NCI-H1436 treated with DMSO at 0.1 percent for 48 hours (cell line): ENCODE measurements at regions not wholly inside any gene's neighbourhood (a gene's known extent, or its start where the extent isn't known, plus 50 kb on each side); places are given as distances from the start of the nearest gene placed in this dataset.

ENCODE experiments used
- DNase-seq: peaks from one replicate; lab custom pipeline; 2025; lab: John Stamatoyannopoulos, UW

GRCh38 chr22:48476577-48476976, 1351.1 kb downstream of the BRD1 start:
- no peak for DNase-seq

- DNase-seq, result no peak
Observed at GRCh38 chr22:48475661-48476345, 1351.9 kb downstream of the BRD1 start.

- DNase-seq, result no peak
Observed at GRCh38 chr22:48474881-48475280, 1352.8 kb downstream of the BRD1 start.

GRCh38 chr22:48473202-48473601, 1354.5 kb downstream of the BRD1 start:
- DNase-seq, result no peak

GRCh38 chr22:48464246-48464645, 1363.4 kb downstream of the BRD1 start:
- DNase-seq, result no peak

GRCh38 chr22:48459859-48460823, 1367.5 kb downstream of the BRD1 start:
- no peak for DNase-seq

- no peak for DNase-seq
Observed at GRCh38 chr22:48459259-48459658, 1368.4 kb downstream of the BRD1 start.

- no peak for DNase-seq
Observed at GRCh38 chr22:48456449-48456848, 1371.2 kb downstream of the BRD1 start.

- no peak for DNase-seq
Observed at GRCh38 chr22:48453751-48454485, 1373.8 kb downstream of the BRD1 start.

GRCh38 chr22:48453171-48453570, 1374.5 kb downstream of the BRD1 start:
- no peak for DNase-seq

- no peak for DNase-seq
Observed at GRCh38 chr22:48452766-48453165, 1374.9 kb downstream of the BRD1 start.

- DNase-seq, result no peak
Observed at GRCh38 chr22:48451891-48452290, 1375.8 kb downstream of the BRD1 start.

GRCh38 chr22:48450188-48450825, 1377.4 kb downstream of the BRD1 start:
- no peak for DNase-seq

GRCh38 chr22:48449466-48450187, 1378.0 kb downstream of the BRD1 start:
- DNase-seq, result no peak

GRCh38 chr22:48448821-48449220, 1378.9 kb downstream of the BRD1 start:
- no peak for DNase-seq

GRCh38 chr22:48445113-48445827, 1382.4 kb downstream of the BRD1 start:
- DNase-seq, result no peak

GRCh38 chr22:48444320-48445112, 1383.2 kb downstream of the BRD1 start:
- DNase-seq, result no peak

GRCh38 chr22:48443680-48444079, 1384.0 kb downstream of the BRD1 start:
- no peak for DNase-seq

- DNase-seq, result no peak
Observed at GRCh38 chr22:48442663-48443062, 1385.0 kb downstream of the BRD1 start.

GRCh38 chr22:48441553-48441850, 1386.2 kb downstream of the BRD1 start:
- DNase-seq, result no peak
